GM23248 (cell line): ENCODE measurements at regions not wholly inside any gene's neighbourhood (a gene's known extent, or its start where the extent isn't known, plus 50 kb on each side); places are given as distances from the start of the nearest gene placed in this dataset.

Experiments used
- DNase-seq: peaks from one replicate; pipeline ENCODE4 v3.0.0-alpha.2; 2015
- H2AFZ ChIP-seq: fragments of 200-600 bp; sonication (generic); 2 replicates; pipeline ENCODE4 v1.6.1; 2016; ENCODE audit warnings: antibody characterized with exemption
- H3F3A ChIP-seq: fragments of 200-600 bp; sonication (generic); 2 replicates; pipeline ENCODE4 v1.6.1; 2016; ENCODE audit warnings: mild to moderate bottlenecking, antibody characterized with exemption, mixed run types; ENCODE audit not compliant: insufficient read depth
- H3K27ac ChIP-seq: fragments of 200-600 bp; sonication (generic); 2 replicates; pipeline ENCODE4 v1.5.1; 2016; ENCODE audit warnings: mild to moderate bottlenecking
- H3K27me3 ChIP-seq: fragments of 200-600 bp; sonication (generic); replicated peaks from 2 replicates; pipeline ENCODE4 v1.6.1; 2016; ENCODE audit warnings: mild to moderate bottlenecking; ENCODE audit not compliant: insufficient read depth
- H3K36me3 ChIP-seq: fragments of 200-600 bp; sonication (generic); 2 replicates; pipeline ENCODE4 v1.6.1; 2016; ENCODE audit warnings: low read depth, mild to moderate bottlenecking
- H3K4me1 ChIP-seq: fragments of 200-600 bp; sonication (generic); 2 replicates; pipeline ENCODE4 v1.6.1; 2016; ENCODE audit warnings: mild to moderate bottlenecking; ENCODE audit not compliant: insufficient read depth
- H3K4me2 ChIP-seq: fragments of 200-600 bp; sonication (generic); one replicate; pipeline ENCODE4 v1.6.1; 2016; ENCODE audit warnings: mild to moderate bottlenecking; ENCODE audit not compliant: unreplicated experiment
- H3K4me3 ChIP-seq: fragments of 200-600 bp; sonication (generic); 2 replicates; pipeline ENCODE4 v1.5.1; 2016; ENCODE audit warnings: mild to moderate bottlenecking
- H3K79me2 ChIP-seq: fragments of 200-600 bp; sonication (generic); 2 replicates; pipeline ENCODE4 v1.6.1; 2016; ENCODE audit warnings: mild to moderate bottlenecking; ENCODE audit not compliant: insufficient read depth
- H3K9ac ChIP-seq: fragments of 200-600 bp; sonication (generic); 2 replicates; pipeline ENCODE4 v1.6.1; 2016; ENCODE audit warnings: mild to moderate bottlenecking
- H3K9me2 ChIP-seq: fragments of 200-600 bp; sonication (generic); 2 replicates; pipeline ENCODE4 v1.6.1; 2016; ENCODE audit warnings: mixed run types, mild to moderate bottlenecking, moderate library complexity; ENCODE audit not compliant: insufficient read depth
- H3K9me3 ChIP-seq: fragments of 200-600 bp; sonication (generic); one replicate; pipeline ENCODE4 v1.6.1; 2017; ENCODE audit warnings: low read depth
- H4K20me1 ChIP-seq: fragments of 200-600 bp; sonication (generic); 2 replicates; pipeline ENCODE4 v1.6.0; 2016; ENCODE audit not compliant: insufficient read depth
- EZH2 ChIP-seq: fragments of 200-600 bp; sonication (generic); IDR thresholded peaks from 2 replicates; pipeline ENCODE4 v1.6.1; 2018; ENCODE audit warnings: antibody characterized with exemption, mild to moderate bottlenecking; ENCODE audit not compliant: insufficient read depth, poor library complexity, severe bottlenecking
- EZH2phosphoT487 ChIP-seq: fragments of 200-600 bp; sonication (generic); IDR thresholded peaks from 2 replicates; pipeline ENCODE4 v1.6.1; 2018; ENCODE audit warnings: antibody characterized with exemption, moderate library complexity, mild to moderate bottlenecking, low read depth; ENCODE audit not compliant: insufficient read depth
- WGBS, 2 experiments: methylation state at CpG; one replicate each; pipeline ENCODE4 v1.1.6; 2015 to 2017; ENCODE audit warnings: low lambda C conversion rate in 2 of 2, low coverage in 1 of 2; ENCODE audit errors: missing lambda C conversion rate in 2 of 2; 5-methylcytosine and 5-hydroxymethylcytosine counted together
- in situ Hi-C: fragments of 300-500 bp; cut with MboI; formaldehyde crosslinking; loops from 2 replicates; pipeline ENCODE4 v1.15.0; 2020

GRCh38 chr5:4881366-4882002, 258.6 kb upstream of the ADAMTS16 start:
- Histone ChIP-seq H3K4me3 (no peak overlapping the region), H2AFZ (no peak overlapping the region), H3K4me2 (no peak overlapping the region), H3K36me3 (no peaks in the 10 kb centered on the region), H3K9me2 (no peaks in the 10 kb centered on the region), H3K27ac (no peak overlapping the region), H3K27me3 (no peaks in the 10 kb centered on the region), H3F3A (no peaks in the 10 kb centered on the region), H3K9ac (no peak overlapping the region), H3K4me1 (no peaks in the 10 kb centered on the region), H4K20me1 (no peaks in the 10 kb centered on the region), H3K79me2 (no peaks in the 10 kb centered on the region), H3K9me3 (no peaks in the 10 kb centered on the region)
- 32 to 35% methylated on average over 8 of the region's 8 CpGs for WGBS, 2 experiments
- TF ChIP-seq EZH2 (no peak), EZH2phosphoT487 (no peak)
- peak; percentile 13 for DNase-seq
- in situ Hi-C loops: loop anchor here (10.0 kb wide), 1 partner anchor 533 kb away; no protein-coding TSS in a partner anchor

- TF ChIP-seq EZH2 (no peak), EZH2phosphoT487 (no peak)
- H3K9ac ChIP-seq: no peak overlapping the region
- no peak overlapping the region for H3K4me3 ChIP-seq
- H3K79me2 ChIP-seq: no peaks in the 10 kb centered on the region
- in situ Hi-C loops: loop anchor here (10.0 kb wide), 1 partner anchor 533 kb away; no protein-coding TSS in a partner anchor
- WGBS, 2 experiments: 14 to 15% methylated on average over 4 of the region's 4 CpGs
- no peaks in the 10 kb centered on the region for H3K27me3 ChIP-seq
- no peaks in the 10 kb centered on the region for H4K20me1 ChIP-seq
- no peaks in the 10 kb centered on the region for H3K9me2 ChIP-seq
- no peaks in the 10 kb centered on the region for H3K4me1 ChIP-seq
- H3K9me3 ChIP-seq: no peaks in the 10 kb centered on the region
- peak; percentile 53 for DNase-seq
- no peak overlapping the region for H3K4me2 ChIP-seq
- H3K36me3 ChIP-seq: no peaks in the 10 kb centered on the region
- no peak overlapping the region for H3K27ac ChIP-seq
- no peaks in the 10 kb centered on the region for H3F3A ChIP-seq
- no peak overlapping the region for H2AFZ ChIP-seq
These were observed 257.9 kb upstream of the ADAMTS16 start for GRCh38 chr5:4882186-4882585.

- in situ Hi-C loops: loop anchor here (10.0 kb wide), 1 partner anchor 531 kb away; no protein-coding TSS in a partner anchor
- Histone ChIP-seq H3F3A (no peaks in the 10 kb centered on the region), H3K79me2 (no peaks in the 10 kb centered on the region), H3K9me2 (no peaks in the 10 kb centered on the region), H3K27ac (no peak overlapping the region), H3K27me3 (no peaks in the 10 kb centered on the region), H4K20me1 (no peaks in the 10 kb centered on the region), H3K9me3 (no peaks in the 10 kb centered on the region), H3K4me1 (no peaks in the 10 kb centered on the region), H2AFZ (no peak overlapping the region), H3K36me3 (no peaks in the 10 kb centered on the region), H3K4me3 (no peak overlapping the region), H3K9ac (no peak overlapping the region), H3K4me2 (no peak overlapping the region)
- DNase-seq: no peak
- 36 to 42% methylated on average over 6 of the region's 6 CpGs for WGBS, 2 experiments
- TF ChIP-seq EZH2: no peak
- no peak for TF ChIP-seq EZH2phosphoT487
These were observed 256.8 kb upstream of the ADAMTS16 start for GRCh38 chr5:4883360-4883759.

GRCh38 chr5:4893063-4893744, 246.9 kb upstream of the ADAMTS16 start:
- H3K36me3 ChIP-seq: no peaks in the 10 kb centered on the region
- H3K9me2 ChIP-seq: no peaks in the 10 kb centered on the region
- H3K9ac ChIP-seq: no peak overlapping the region
- H3K4me2 ChIP-seq: no peak overlapping the region
- H3K79me2 ChIP-seq: no peaks in the 10 kb centered on the region
- H3F3A ChIP-seq: no peaks in the 10 kb centered on the region
- in situ Hi-C loops: no loop called here
- WGBS, 2 experiments: 25 to 30% methylated on average over 9 of the region's 9 CpGs
- H3K27ac ChIP-seq: no peak overlapping the region
- DNase-seq: no peak
- no peak overlapping the region for H2AFZ ChIP-seq
- TF ChIP-seq EZH2: no peak
- no peak for TF ChIP-seq EZH2phosphoT487
- H4K20me1 ChIP-seq: no peaks in the 10 kb centered on the region
- no peaks in the 10 kb centered on the region for H3K9me3 ChIP-seq
- H3K4me3 ChIP-seq: no peak overlapping the region
- H3K27me3 ChIP-seq: peaks cover 12% of the 10 kb centered on the region
- no peaks in the 10 kb centered on the region for H3K4me1 ChIP-seq
